GM12891 (cell line): ENCODE measurements at regions not wholly inside any gene's neighbourhood (a gene's known extent, or its start where the extent isn't known, plus 50 kb on each side); places are given as distances from the start of the nearest gene placed in this dataset.

ENCODE experiments used
- PAX5 ChIP-seq: IDR thresholded peaks from 2 replicates; pipeline ENCODE4 v1.6.1; 2011; ENCODE audit warnings: low read length, moderate library complexity, mild to moderate bottlenecking; ENCODE audit not compliant: insufficient read depth, severe bottlenecking
- POLR2A ChIP-seq: IDR thresholded peaks from 2 replicates; pipeline ENCODE4 v1.6.1; 2011; ENCODE audit warnings: low read depth, low read length, control low read depth
- TAF1 ChIP-seq: IDR thresholded peaks from 2 replicates; pipeline ENCODE4 v1.6.1; 2011; ENCODE audit warnings: low read depth, low read length, control low read depth

GRCh38 chr2:66127061-66127460 lies 307.9 kb upstream of the MEIS1 start:
- TF ChIP-seq POLR2A: no peak
- TF ChIP-seq PAX5: no peak
- TF ChIP-seq TAF1: no peak
